IMR-90 (cell line): ENCODE measurements at regions not wholly inside any gene's neighbourhood (a gene's known extent, or its start where the extent isn't known, plus 50 kb on each side); places are given as distances from the start of the nearest gene placed in this dataset.

Source experiments
- ATAC-seq: fragments of 200-7000 bp; cut with Tn5 transposase; 2 replicates; pipeline ENCODE4 v1.9.1; 2020; ENCODE audit warnings: low read depth, mild to moderate bottlenecking, moderate library complexity
- BruUV-seq: library from RNA; stranded (reverse); fragments of 400-500 nt; replicated peaks from 2 replicates; lab custom pipeline; 2021; lab: Mats Ljungman, UMichigan
- CTCF ChIA-PET: fragments of 300-600 bp; formaldehyde crosslinking; extraction: SDS; loops from one replicate; lab custom pipeline; 2021; ENCODE audit warnings: antibody characterized with exemption; lab: Yijun Ruan, JAX
- POLR2A ChIA-PET: fragments of 300-600 bp; sonication (Branson Sonifier 250); formaldehyde crosslinking; loops from one replicate; lab custom pipeline; 2022; ENCODE audit warnings: antibody characterized with exemption; ENCODE audit not compliant: unreplicated experiment; lab: Charles Lee
- DNase-seq: peaks from one replicate; pipeline ENCODE4 v3.0.0; 2013
- H2AFZ ChIP-seq: replicated peaks from 2 replicates; pipeline ENCODE3; 2013; ENCODE audit warnings: low read length, mild to moderate bottlenecking; ENCODE audit not compliant: poor library complexity
- H2AK5ac ChIP-seq: 2 replicates; pipeline ENCODE4 v1.6.1; 2013; ENCODE audit warnings: low read depth, low read length, inconsistent platforms
- H2AK9ac ChIP-seq: replicated peaks from 2 replicates; pipeline ENCODE3; 2013; ENCODE audit warnings: mild to moderate bottlenecking, low read depth, low read length, moderate library complexity; ENCODE audit not compliant: poor library complexity
- H2BK120ac ChIP-seq: 2 replicates; pipeline ENCODE4 v1.6.1; 2013; ENCODE audit warnings: low read depth, low read length, inconsistent platforms
- H2BK15ac ChIP-seq: 3 replicates; pipeline ENCODE4 v1.6.1; 2013; ENCODE audit warnings: low read depth, low read length, inconsistent platforms
- H2BK20ac ChIP-seq: 2 replicates; pipeline ENCODE4 v1.6.1; 2013; ENCODE audit warnings: low read depth, mild to moderate bottlenecking, inconsistent platforms, low read length, moderate library complexity
- H2BK5ac ChIP-seq: 2 replicates; pipeline ENCODE4 v1.6.1; 2013; ENCODE audit warnings: mild to moderate bottlenecking, low read depth, low read length, inconsistent platforms; ENCODE audit not compliant: poor library complexity, severe bottlenecking
- H3K14ac ChIP-seq: replicated peaks from 2 replicates; pipeline ENCODE4 v1.6.1; 2013; ENCODE audit warnings: low read depth, low read length, inconsistent platforms
- H3K18ac ChIP-seq: 2 replicates; pipeline ENCODE4 v1.6.1; 2013; ENCODE audit warnings: low read depth, low read length, control low read depth
- H3K23ac ChIP-seq: 2 replicates; pipeline ENCODE4 v1.6.1; 2013; ENCODE audit warnings: low read depth, low read length, inconsistent platforms
- H3K27ac ChIP-seq: 2 replicates; pipeline ENCODE4 v1.5.1; 2013; ENCODE audit warnings: mild to moderate bottlenecking, control low read depth, low read length; ENCODE audit not compliant: insufficient read depth
- H3K27me3 ChIP-seq: 2 replicates; pipeline ENCODE4 v1.6.1; 2013; ENCODE audit warnings: low read length; ENCODE audit not compliant: control insufficient read depth, insufficient read depth
- H3K36me3 ChIP-seq: 2 replicates; pipeline ENCODE4 v1.6.1; 2013; ENCODE audit warnings: low read length, mixed read lengths; ENCODE audit not compliant: control insufficient read depth, insufficient read depth
- H3K4ac ChIP-seq: 2 replicates; pipeline ENCODE4 v1.6.1; 2013; ENCODE audit warnings: low read depth, low read length, inconsistent platforms
- H3K4me1 ChIP-seq: 2 replicates; pipeline ENCODE4 v1.6.1; 2013; ENCODE audit warnings: low read length, mixed read lengths; ENCODE audit not compliant: control insufficient read depth, insufficient read depth
- H3K4me2 ChIP-seq: 2 replicates; pipeline ENCODE4 v1.6.1; 2013; ENCODE audit warnings: low read depth, mild to moderate bottlenecking, control low read depth, low read length, moderate library complexity
- H3K4me3 ChIP-seq: 2 replicates; pipeline ENCODE4 v1.5.1; 2013; ENCODE audit warnings: low read depth, mild to moderate bottlenecking, control low read depth, low read length, moderate library complexity; ENCODE audit not compliant: insufficient read depth
- H3K56ac ChIP-seq: 2 replicates; pipeline ENCODE4 v1.6.1; 2013; ENCODE audit warnings: low read length, inconsistent platforms; ENCODE audit not compliant: insufficient read depth; ENCODE audit errors: extremely low read depth
- H3K79me1 ChIP-seq, 2 experiments: 2 replicates each; pipeline ENCODE4 v1.6.1; 2013; ENCODE audit warnings: low read length in 2 of 2, inconsistent platforms in 1 of 2, low read depth in 1 of 2
- H3K9ac ChIP-seq: 2 replicates; pipeline ENCODE4 v1.6.1; 2013; ENCODE audit warnings: low read depth, low read length, control low read depth
- H3K9me1 ChIP-seq: 2 replicates; pipeline ENCODE4 v1.6.1; 2013; ENCODE audit warnings: low read length, inconsistent platforms; ENCODE audit not compliant: insufficient read depth
- H3K9me3 ChIP-seq: 2 replicates; pipeline ENCODE4 v1.6.1; 2013; ENCODE audit warnings: low read length; ENCODE audit not compliant: control insufficient read depth, insufficient read depth
- H4K20me1 ChIP-seq: 2 replicates; pipeline ENCODE4 v1.6.1; 2013; ENCODE audit warnings: low read length, inconsistent platforms; ENCODE audit not compliant: insufficient read depth
- H4K5ac ChIP-seq: 2 replicates; pipeline ENCODE4 v1.6.1; 2013; ENCODE audit warnings: mild to moderate bottlenecking, low read depth, low read length, control low read depth
- H4K8ac ChIP-seq, 2 experiments: 2 replicates each; pipeline ENCODE4 v1.6.1; 2013; ENCODE audit warnings: low read depth in 2 of 2, low read length in 2 of 2, control low read depth in 1 of 2, inconsistent platforms in 1 of 2
- H4K91ac ChIP-seq: 2 replicates; pipeline ENCODE4 v1.6.1; 2013; ENCODE audit warnings: low read depth, low read length, inconsistent platforms; ENCODE audit not compliant: insufficient read depth
- CHD1 ChIP-seq: IDR thresholded peaks from 2 replicates; pipeline ENCODE4 v1.6.1; 2012; ENCODE audit warnings: low read depth, low read length, improper control_type of control experiment
- WGBS, 2 experiments: methylation state at CpG; one replicate each; pipeline versions ENCODE4 v1.1.5 to v1.1.7; 2013; ENCODE audit warnings: missing lambda C conversion rate in 2 of 2; ENCODE audit not compliant: insufficient read length in 1 of 2; ENCODE audit errors: extremely low coverage in 2 of 2; 5-methylcytosine and 5-hydroxymethylcytosine counted together
- dilution Hi-C: fragments of 300-500 bp; cut with HindIII; formaldehyde crosslinking; loops from one replicate; pipeline ENCODE4 v1.14.3; 2018; ENCODE audit warnings: low sequenced_read_pairs; ENCODE audit not compliant: unreplicated experiment
- in situ Hi-C: fragments of 300-500 bp; cut with MboI; formaldehyde crosslinking; loops from 3 replicates; pipeline ENCODE4 v1.14.3; 2019; ENCODE audit warnings: low sequenced_read_pairs, inconsistent platforms, mixed read lengths
- intact Hi-C: fragments of 100-400 bp; cut with micrococcal nuclease; formaldehyde crosslinking; loops from 2 replicates; pipeline ENCODE4 v1.10.0; 2022

- intact Hi-C loops: no loop called here
- Histone ChIP-seq H3K14ac (no peak overlapping the region), H3K23ac (no peak overlapping the region), H3K27me3 (no peaks in the 10 kb centered on the region), H4K8ac (no peak overlapping the region), H3K4me2 (no peak overlapping the region), H3K79me1 (no peaks in the 10 kb centered on the region), H3K56ac (no peak overlapping the region), H3K4me1 (no peaks in the 10 kb centered on the region), H2BK120ac (no peak overlapping the region), H3K36me3 (no peaks in the 10 kb centered on the region), H4K20me1 (no peaks in the 10 kb centered on the region), H3K9me3 (no peaks in the 10 kb centered on the region), H2BK15ac (no peak overlapping the region), H2AK9ac (no peak overlapping the region), H2AFZ (no peak overlapping the region), H3K27ac (no peak overlapping the region), H3K4me3 (no peak overlapping the region), H3K9me1 (no peaks in the 10 kb centered on the region), H4K5ac (no peak overlapping the region), H2AK5ac (no peak overlapping the region), H4K91ac (no peak overlapping the region), H2BK20ac (no peak overlapping the region), H2BK5ac (no peak overlapping the region), H3K18ac (no peak overlapping the region), H3K4ac (no peak overlapping the region), H3K9ac (no peak overlapping the region)
- no peak for TF ChIP-seq CHD1
- whole genome bisulfite sequencing, 2 experiments: 78% methylated on average over 1 of the region's 2 CpGs; no CpG with 5 or more reads in 1 of the 2 experiments
- no peak for DNase-seq
- no TSS peak for BruUV-seq
- no peak for ATAC-seq
- POLR2A ChIA-PET: no interaction called here
- in situ Hi-C loops: no loop called here
- dilution Hi-C loops: no loop called here
- CTCF ChIA-PET: no interaction called here
These were observed 211.5 kb upstream of the DDX53 start for GRCh38 chrX:22788221-22788620.
